Skin epidermis (tissue), 12 donors: ENCODE measurements at regions not wholly inside any gene's neighbourhood (a gene's known extent, or its start where the extent isn't known, plus 50 kb on each side); places are given as distances from the start of the nearest gene placed in this dataset.

Source experiments
- H3K27ac ChIP-seq, 21 experiments: fragments of 200-600 bp; sonication (generic) in 11 of 21; one replicate each; pipeline ENCODE4 v1.5.0; 2020; ENCODE audit warnings: mild to moderate bottlenecking in 3 of 21, inconsistent platforms in 2 of 21, moderate library complexity in 2 of 21
- H3K4me3 ChIP-seq, 7 experiments: fragments of 200-600 bp; sonication (generic) in 2 of 7; one replicate each; pipeline ENCODE4 v1.5.0; 2020; ENCODE audit warnings: inconsistent platforms in 2 of 7, mild to moderate bottlenecking in 2 of 7, moderate library complexity in 1 of 7

GRCh38 chr3:150184426-150185071 is 213.9 kb upstream of the PFN2 start:
- H3K27ac ChIP-seq = no peak overlapping the region
- H3K4me3 ChIP-seq = no peak overlapping the region

- Histone ChIP-seq H3K4me3 (peak overlapping the region in 2 of 7 experiments; percentile 16 to 19), H3K27ac (no peak overlapping the region)
Measured at GRCh38 chr3:150183678-150184425, 213.2 kb upstream of the PFN2 start.

GRCh38 chr3:150180334-150180733 is 209.6 kb upstream of the PFN2 start:
- Histone ChIP-seq H3K4me3 (no peak overlapping the region), H3K27ac (no peak overlapping the region)

GRCh38 chr3:150179330-150179729 is 208.6 kb upstream of the PFN2 start:
- H3K27ac ChIP-seq = no peak overlapping the region
- H3K4me3 ChIP-seq = no peak overlapping the region

- no peak overlapping the region for H3K27ac ChIP-seq
- no peak overlapping the region for H3K4me3 ChIP-seq
Measured at GRCh38 chr3:150177673-150178381, 207.1 kb upstream of the PFN2 start.

GRCh38 chr3:150174179-150174578 is 203.5 kb upstream of the PFN2 start:
- Histone ChIP-seq H3K4me3 (no peak overlapping the region), H3K27ac (no peak overlapping the region)

GRCh38 chr3:150172356-150172755 is 201.7 kb upstream of the PFN2 start:
- Histone ChIP-seq H3K27ac (no peak overlapping the region), H3K4me3 (no peak overlapping the region)

- Histone ChIP-seq H3K4me3 (no peak overlapping the region), H3K27ac (no peak overlapping the region)
Measured at GRCh38 chr3:150170852-150171520, 200.3 kb upstream of the PFN2 start.

GRCh38 chr3:150169330-150169940 is 198.7 kb upstream of the PFN2 start:
- Histone ChIP-seq H3K27ac (no peak overlapping the region), H3K4me3 (no peak overlapping the region)

- Histone ChIP-seq H3K4me3 (no peak overlapping the region), H3K27ac (no peak overlapping the region)
Measured at GRCh38 chr3:150168698-150169097, 198.0 kb upstream of the PFN2 start.

- H3K27ac ChIP-seq = no peak overlapping the region
- no peak overlapping the region for H3K4me3 ChIP-seq
Measured at GRCh38 chr3:150165396-150166094, 194.8 kb upstream of the PFN2 start.

GRCh38 chr3:150161011-150161410 is 190.3 kb upstream of the PFN2 start:
- no peak overlapping the region for H3K4me3 ChIP-seq
- H3K27ac ChIP-seq = no peak overlapping the region

GRCh38 chr3:150158943-150159625 is 188.4 kb upstream of the PFN2 start:
- no peak overlapping the region for H3K27ac ChIP-seq
- H3K4me3 ChIP-seq = no peak overlapping the region

- no peak overlapping the region for H3K27ac ChIP-seq
Measured at GRCh38 chr3:150152567-150152966, 181.9 kb upstream of the PFN2 start.

GRCh38 chr3:150150633-150151032 is 179.9 kb upstream of the PFN2 start:
- Histone ChIP-seq H3K4me3 (no peak overlapping the region), H3K27ac (no peak overlapping the region)

More at GRCh38 chr3:150152567-150152966, 181.9 kb upstream of the PFN2 start:
- H3K4me3 ChIP-seq = no peak overlapping the region

- Histone ChIP-seq H3K4me3 (no peak overlapping the region), H3K27ac (no peak overlapping the region)
Measured at GRCh38 chr3:150149651-150150051, 179.0 kb upstream of the PFN2 start.

GRCh38 chr3:150148227-150148626 is 177.5 kb upstream of the PFN2 start:
- Histone ChIP-seq H3K4me3 (no peak overlapping the region), H3K27ac (peak overlapping the region in 1 of 21 experiments; percentile 11)

GRCh38 chr3:150147776-150148175 is 177.1 kb upstream of the PFN2 start:
- H3K4me3 ChIP-seq = no peak overlapping the region
- H3K27ac ChIP-seq = peak overlapping the region in 1 of 21 experiments; percentile 11
